ENCODE measurements at regions not wholly inside any gene's neighbourhood (a gene's known extent, or its start where the extent isn't known, plus 50 kb on each side); places are given as distances from the start of the nearest gene placed in this dataset.

DNA sequence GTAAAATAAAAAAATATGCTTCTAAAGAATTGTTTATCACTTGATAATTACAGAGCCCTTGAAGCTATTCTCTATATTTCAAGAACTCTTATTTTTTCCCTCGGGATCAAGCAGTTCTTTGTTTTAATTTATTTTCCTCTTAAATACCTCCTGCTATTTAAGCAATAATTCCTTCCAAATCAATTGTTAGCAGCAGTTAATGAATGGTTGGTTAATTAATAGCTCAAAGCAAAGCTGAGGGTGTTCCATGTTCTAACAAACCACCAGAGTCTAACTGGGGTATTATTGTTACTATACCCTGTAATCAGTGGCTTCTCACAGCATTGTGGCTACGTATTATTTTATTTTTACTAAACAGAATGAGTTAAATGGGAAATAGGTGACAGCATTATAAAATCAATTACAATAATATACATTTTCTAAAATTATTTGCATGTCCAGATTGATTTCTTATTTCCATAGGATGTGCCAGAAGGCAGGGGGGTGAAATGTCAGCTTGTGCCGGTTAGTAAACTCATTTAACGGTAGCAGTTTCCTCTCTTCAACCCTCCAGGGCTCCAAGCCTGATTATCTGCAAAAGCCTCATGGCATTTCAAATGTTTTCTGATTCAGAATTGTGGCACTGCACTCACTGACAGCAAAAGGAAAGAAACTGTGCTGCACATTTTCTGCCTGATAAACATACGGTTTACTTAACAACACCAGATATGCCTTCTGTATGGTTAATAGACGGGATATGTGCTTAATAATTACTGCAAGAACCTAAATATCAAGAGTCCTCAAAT, 286.9 kb upstream of the EMCN start:
- DNase-seq (ENCODE audit: low spot score) (no peak), ATAC-seq (ENCODE audit: insufficient number of reproducible peaks, low FRiP score, low read depth) (no peak)
- H3K27me3 ChIP-seq (replicated peaks; ENCODE audit: insufficient read depth), result no peaks in the 10 kb centered on the region
- H3K36me3 ChIP-seq, result no peaks in the 10 kb centered on the region
- TF ChIP-seq, protein P1, sequence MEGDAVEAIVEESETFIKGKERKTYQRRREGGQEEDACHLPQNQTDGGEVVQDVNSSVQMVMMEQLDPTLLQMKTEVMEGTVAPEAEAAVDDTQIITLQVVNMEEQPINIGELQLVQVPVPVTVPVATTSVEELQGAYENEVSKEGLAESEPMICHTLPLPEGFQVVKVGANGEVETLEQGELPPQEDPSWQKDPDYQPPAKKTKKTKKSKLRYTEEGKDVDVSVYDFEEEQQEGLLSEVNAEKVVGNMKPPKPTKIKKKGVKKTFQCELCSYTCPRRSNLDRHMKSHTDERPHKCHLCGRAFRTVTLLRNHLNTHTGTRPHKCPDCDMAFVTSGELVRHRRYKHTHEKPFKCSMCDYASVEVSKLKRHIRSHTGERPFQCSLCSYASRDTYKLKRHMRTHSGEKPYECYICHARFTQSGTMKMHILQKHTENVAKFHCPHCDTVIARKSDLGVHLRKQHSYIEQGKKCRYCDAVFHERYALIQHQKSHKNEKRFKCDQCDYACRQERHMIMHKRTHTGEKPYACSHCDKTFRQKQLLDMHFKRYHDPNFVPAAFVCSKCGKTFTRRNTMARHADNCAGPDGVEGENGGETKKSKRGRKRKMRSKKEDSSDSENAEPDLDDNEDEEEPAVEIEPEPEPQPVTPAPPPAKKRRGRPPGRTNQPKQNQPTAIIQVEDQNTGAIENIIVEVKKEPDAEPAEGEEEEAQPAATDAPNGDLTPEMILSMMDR (IDR thresholded peaks at IDR 0.05), result no peak
- no peak overlapping the region for H3K27ac ChIP-seq
- no peak overlapping the region for H3K4me3 ChIP-seq
- peaks cover 3 to 10% of the 10 kb centered on the region in 2 donors for H3K4me1 ChIP-seq (ENCODE audit: control insufficient read depth in 1 of 2, low read depth in 2 of 2)
- H3K9me3 ChIP-seq, result no peaks in the 10 kb centered on the region

DNA sequence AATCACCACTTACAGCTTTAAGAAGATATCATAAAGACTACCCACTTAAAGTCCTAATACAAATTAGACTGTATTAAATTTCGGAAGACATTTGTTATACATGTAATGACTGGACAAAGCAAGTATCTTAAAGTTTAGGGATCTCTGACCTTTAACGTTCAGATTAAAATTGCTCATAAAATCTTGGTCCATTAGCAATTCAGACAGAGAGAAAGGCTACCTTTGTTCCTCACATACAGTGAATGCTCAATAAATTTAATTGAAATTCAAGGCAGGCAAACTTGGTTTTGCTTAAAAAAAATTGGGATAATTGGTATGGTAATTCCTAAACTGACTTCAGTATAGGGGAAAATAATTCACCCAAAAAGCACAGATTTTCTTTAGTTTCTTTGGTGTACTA, 285.9 kb upstream of the EMCN start:
- Histone ChIP-seq H3K4me3 (no peak overlapping the region), H3K36me3 (no peaks in the 10 kb centered on the region), H3K27me3 (replicated peaks; ENCODE audit: insufficient read depth) (no peaks in the 10 kb centered on the region), H3K27ac (no peak overlapping the region), H3K9me3 (no peaks in the 10 kb centered on the region), H3K4me1 (ENCODE audit: control insufficient read depth in 1 of 2, low read depth in 2 of 2) (peaks cover 3 to 10% of the 10 kb centered on the region in 2 donors)
- DNase-seq (ENCODE audit: low spot score) (no peak), ATAC-seq (ENCODE audit: insufficient number of reproducible peaks, low FRiP score, low read depth) (no peak)
- TF ChIP-seq, protein P1 (IDR thresholded peaks at IDR 0.05), result no peak

DNA sequence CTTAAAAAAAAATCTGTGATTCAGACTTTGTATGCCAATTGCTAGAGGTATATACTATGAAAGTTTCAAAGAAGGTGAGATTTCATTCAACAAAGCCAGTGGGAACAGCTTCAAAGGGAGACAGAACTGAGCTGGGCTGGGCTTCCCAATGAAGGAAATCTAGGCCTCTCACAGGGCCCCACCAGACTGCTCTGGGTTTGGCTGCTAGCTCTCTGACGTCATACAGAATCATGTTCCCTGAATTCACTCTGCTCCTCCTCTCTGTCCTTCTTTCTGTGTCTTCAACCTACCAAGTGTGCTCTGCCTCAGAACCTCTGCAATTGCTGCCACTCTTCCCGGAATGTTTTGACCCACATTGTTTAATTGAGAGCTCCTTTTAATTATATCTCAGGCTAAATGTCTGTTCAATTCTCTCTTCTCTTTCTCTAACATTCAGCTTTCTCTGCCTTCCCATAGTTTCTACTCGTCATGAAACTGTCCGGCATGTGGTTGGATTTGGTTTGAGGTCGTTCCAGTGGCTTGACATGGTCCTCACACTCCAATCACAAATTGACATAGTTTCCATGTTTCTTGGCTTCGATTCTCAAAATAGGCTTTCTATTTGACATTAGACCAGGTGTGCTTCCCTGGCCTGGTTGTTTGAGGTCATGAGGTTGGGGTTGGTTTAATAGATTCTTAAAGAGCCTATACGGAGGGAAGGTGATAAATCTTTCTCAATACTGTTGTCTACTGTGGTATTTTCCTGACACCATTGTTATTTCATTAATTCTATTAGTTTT, 282.1 kb upstream of the EMCN start:
- TF ChIP-seq, protein P1 (IDR thresholded peaks at IDR 0.05), result no peak
- no peak for DNase-seq (ENCODE audit: low spot score)
- ATAC-seq (ENCODE audit: insufficient number of reproducible peaks, low FRiP score, low read depth), result no peak

DNA sequence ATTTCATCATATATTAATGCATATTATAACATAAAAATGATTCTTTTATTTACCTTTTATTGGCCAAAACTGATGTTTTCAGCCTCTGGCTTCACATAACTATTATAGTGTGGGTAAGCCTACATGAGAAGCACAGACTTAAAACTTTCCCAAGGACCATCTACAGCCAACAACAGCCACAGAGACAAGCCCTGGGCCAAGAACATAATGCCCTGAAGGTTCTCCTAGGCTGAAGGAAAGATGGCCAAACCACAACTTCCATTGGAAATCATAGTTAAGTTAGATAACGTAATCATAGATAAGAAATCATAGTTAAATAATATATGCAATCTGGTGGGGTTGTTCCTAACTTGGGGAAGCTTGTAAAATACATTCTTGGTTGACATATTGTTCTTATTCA, 280.0 kb upstream of the EMCN start:
- no peak overlapping the region for H3K27ac ChIP-seq
- no peak overlapping the region for H3K4me3 ChIP-seq
- no peaks in the 10 kb centered on the region for H3K36me3 ChIP-seq
- DNase-seq (ENCODE audit: low spot score), result no peak
- no peaks in the 10 kb centered on the region for H3K4me1 ChIP-seq (ENCODE audit: control insufficient read depth in 1 of 2, low read depth in 2 of 2)
- ATAC-seq (ENCODE audit: insufficient number of reproducible peaks, low FRiP score, low read depth), result no peak
- no peaks in the 10 kb centered on the region for H3K9me3 ChIP-seq
- H3K27me3 ChIP-seq (replicated peaks; ENCODE audit: insufficient read depth), result no peaks in the 10 kb centered on the region
- TF ChIP-seq, protein P1 (IDR thresholded peaks at IDR 0.05), result no peak

More for the DNA sequence above, 282.1 kb upstream of the EMCN start:
- Histone ChIP-seq H3K27ac (no peak overlapping the region), H3K36me3 (no peaks in the 10 kb centered on the region), H3K4me1 (ENCODE audit: control insufficient read depth in 1 of 2, low read depth in 2 of 2) (no peaks in the 10 kb centered on the region), H3K9me3 (no peaks in the 10 kb centered on the region), H3K27me3 (replicated peaks; ENCODE audit: insufficient read depth) (no peaks in the 10 kb centered on the region), H3K4me3 (no peak overlapping the region)

DNA sequence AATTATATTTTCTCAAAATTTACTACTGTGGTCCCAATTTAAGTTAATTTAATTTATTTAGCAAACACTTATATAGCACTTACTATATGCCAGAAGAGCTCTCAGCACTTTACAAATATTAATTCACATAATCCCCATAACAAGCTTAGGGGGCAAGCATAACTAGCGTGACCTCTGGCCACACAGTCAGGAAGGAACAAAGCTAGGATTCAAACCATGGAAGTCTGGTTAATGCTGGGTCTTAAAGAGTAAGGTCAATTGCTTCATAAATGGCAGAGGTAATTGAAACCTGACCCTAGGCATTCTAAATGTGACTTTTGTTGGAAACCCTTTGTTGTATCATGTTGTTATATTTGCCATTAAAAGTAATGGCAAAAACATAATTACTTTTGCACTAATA, 279.5 kb upstream of the EMCN start:
- no peak for ATAC-seq (ENCODE audit: insufficient number of reproducible peaks, low FRiP score, low read depth)
- H3K4me3 ChIP-seq, result no peak overlapping the region
- TF ChIP-seq, protein P1 (IDR thresholded peaks at IDR 0.05), result no peak
- no peaks in the 10 kb centered on the region for H3K9me3 ChIP-seq
- H3K4me1 ChIP-seq (ENCODE audit: control insufficient read depth in 1 of 2, low read depth in 2 of 2), result no peaks in the 10 kb centered on the region
- no peak overlapping the region for H3K27ac ChIP-seq
- no peak for DNase-seq (ENCODE audit: low spot score)
- H3K36me3 ChIP-seq, result no peaks in the 10 kb centered on the region
- no peaks in the 10 kb centered on the region for H3K27me3 ChIP-seq (replicated peaks; ENCODE audit: insufficient read depth)

Measured in thoracic aorta (tissue), 2 donors.